Activated CD8-positive, alpha-beta memory T cell treated with anti-CD3 and anti-CD28 coated beads for 24 hours (primary cell): ENCODE measurements at regions not wholly inside any gene's neighbourhood (a gene's known extent, or its start where the extent isn't known, plus 50 kb on each side); places are given as distances from the start of the nearest gene placed in this dataset.

Source experiments
- DNase-seq: peaks from one replicate; pipeline ENCODE4 v3.0.0-alpha.2; 2020

GRCh38 chr1:84759756-84760155, 69.5 kb upstream of the SSX2IP start:
- DNase-seq: no peak

DNA sequence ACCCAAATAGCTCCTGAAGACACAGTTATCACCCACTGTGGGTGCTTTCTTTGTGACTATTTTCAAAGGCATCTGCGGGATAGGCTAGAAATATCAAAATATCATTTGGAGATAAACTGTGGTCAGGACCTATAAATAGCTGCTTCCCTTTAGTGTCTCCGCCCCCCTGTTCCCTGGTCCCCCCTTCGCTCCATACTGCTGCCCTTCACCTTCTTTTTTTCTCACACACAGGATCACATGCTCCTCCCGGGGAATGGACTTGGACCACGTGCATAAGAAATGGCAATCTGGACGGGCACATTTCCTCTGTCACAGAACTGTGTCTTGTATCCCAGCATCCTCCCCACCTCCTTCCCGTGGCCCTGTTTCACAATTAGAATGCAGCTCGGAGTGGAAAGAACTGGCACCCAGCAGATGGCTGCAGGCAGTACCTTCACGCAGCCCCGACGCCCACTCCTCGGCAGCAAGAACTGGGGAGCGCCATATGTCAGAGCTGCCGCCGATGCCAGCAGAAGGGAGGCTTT, 68.8 kb upstream of the SSX2IP start:
- no peak for DNase-seq

DNA sequence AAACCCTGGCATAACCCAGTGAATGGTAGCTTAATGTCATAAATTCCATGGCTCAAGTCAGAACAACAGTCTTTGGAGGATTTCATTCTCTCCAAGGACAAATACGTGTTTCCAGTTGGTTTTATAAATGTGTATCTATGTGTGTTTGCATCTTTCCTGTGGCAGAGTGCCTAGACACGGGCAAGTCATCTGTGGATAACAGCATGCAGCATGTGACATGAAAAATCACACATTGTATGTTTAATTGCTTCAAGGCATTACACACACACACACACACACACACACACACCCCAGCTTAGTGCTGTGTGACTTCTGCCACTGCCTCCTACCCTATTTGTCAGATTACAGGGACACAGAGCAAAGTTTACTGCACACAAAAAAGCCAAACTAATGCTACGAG, 68.2 kb upstream of the SSX2IP start:
- no peak for DNase-seq

- no peak for DNase-seq
Measured at GRCh38 chr1:84757301-84757700, 67.0 kb upstream of the SSX2IP start.

DNA sequence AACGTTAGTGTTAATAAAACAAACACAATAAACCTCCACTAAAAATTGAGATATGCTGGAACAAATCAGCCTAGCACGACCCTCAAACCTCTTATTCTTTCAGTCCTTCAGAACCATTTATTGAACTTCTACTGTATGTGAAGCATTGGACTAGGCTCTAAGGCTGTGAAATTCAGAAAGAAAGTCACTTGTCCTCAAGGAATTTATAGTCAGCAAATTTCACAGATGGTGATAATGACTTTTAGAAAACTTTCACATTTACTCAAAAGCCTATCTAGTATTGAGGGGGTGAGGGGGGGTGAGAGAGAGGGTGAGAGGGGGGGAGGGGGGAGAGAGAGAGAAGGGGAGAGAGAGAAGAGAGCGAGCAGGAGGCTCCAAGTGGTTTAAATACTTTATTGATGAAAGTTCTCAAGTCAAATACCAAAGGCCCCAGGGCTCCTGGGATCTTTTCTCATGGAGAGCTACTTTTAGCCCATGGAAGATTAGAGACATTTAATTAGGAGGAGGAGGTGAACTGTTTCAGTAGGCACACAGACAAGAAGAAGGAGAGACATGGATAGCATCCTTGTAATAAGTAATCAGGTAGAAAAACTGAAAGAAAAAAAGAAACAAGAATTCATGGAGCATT, 66.3 kb upstream of the SSX2IP start:
- no peak for DNase-seq

DNA sequence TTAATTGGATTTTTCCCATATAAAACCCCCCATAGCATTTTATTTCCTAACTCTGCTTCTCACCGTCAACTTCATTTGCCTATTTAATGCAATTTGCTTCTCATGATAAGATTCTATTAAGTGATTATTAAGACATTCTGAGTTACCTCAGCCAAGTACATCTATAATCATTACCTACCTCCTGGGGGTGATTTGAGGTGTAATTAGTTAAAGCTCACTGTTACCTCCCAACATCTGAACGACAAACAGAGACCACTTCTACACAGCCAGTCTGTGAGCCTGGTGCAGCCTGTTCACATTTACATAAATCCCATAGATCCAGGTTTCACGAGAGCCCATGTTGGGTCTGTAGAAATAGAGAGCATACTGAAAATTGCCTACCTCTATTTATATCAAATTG, 65.7 kb upstream of the SSX2IP start:
- DNase-seq: no peak

GRCh38 chr1:84755216-84755615, 65.0 kb upstream of the SSX2IP start:
- no peak for DNase-seq

DNA sequence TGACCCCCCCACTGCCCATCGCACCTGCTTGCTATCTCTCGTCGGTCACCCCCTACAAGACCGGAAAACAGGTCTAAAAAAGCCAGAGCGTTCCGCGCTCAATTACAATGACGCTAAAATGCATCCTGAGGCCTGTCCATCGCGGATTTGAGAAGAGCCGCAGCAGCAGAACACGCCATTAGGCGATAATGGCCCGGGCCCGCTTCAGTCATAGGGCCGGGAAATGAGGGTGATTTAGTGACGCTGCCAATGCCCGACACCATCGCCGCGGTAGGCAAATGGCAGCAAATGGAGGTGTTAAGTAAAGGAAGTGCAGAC, 64.1 kb upstream of the SSX2IP start:
- no peak for DNase-seq

GRCh38 chr1:84753516-84754385, 63.5 kb upstream of the SSX2IP start:
- DNase-seq: peak; percentile 88

- no peak for DNase-seq
Measured at GRCh38 chr1:84750110-84750730, 60.0 kb upstream of the SSX2IP start.

GRCh38 chr1:84749427-84749826, 59.2 kb upstream of the SSX2IP start:
- DNase-seq: no peak

DNA sequence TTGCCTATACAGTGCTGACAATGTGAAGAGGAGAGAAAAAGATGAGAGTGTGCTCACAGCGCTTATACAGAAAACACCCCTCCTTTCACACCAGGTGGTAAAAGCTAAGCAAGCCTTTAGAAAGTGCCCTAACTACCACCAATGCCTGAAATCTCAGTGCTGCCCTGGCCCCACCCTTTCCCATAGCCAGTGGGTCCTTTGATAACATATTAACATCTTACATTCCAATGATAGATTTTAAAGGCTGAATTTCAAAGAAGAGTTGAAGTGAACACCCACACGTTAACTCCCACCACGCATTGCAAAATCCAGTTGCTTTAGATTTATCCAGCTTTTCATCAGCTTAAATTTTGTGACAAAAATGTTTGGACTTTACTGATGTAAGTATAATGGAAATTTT, 58.1 kb upstream of the SSX2IP start:
- DNase-seq: no peak

- DNase-seq: no peak
Measured at GRCh38 chr1:84745857-84746256, 55.6 kb upstream of the SSX2IP start.

DNA sequence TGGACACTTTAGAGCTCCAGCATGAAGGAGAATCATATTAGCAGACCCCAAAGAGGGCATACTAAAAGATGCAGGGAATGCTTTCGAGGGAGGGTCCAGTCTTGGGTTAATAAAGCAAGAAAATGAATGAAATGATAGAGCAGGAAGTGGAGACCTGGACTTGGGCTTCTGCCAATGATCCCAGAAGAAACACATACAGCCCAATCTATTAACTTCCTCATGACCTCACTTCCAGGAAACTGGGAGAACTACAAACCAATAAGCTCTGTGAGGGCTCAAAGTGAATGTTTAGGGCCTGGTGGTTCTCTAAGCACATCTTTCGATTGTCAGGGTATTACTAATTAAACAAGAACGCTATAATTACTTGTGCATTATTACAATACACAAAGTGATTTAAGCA, 53.6 kb upstream of the SSX2IP start:
- no peak for DNase-seq

- no peak for DNase-seq
Measured at GRCh38 chr1:84742653-84743052, 52.4 kb upstream of the SSX2IP start.

GRCh38 chr1:84740050-84740714, 49.9 kb upstream of the SSX2IP start:
- DNase-seq: no peak
